UCSD-AML1 (cell line): ENCODE measurements at regions not wholly inside any gene's neighbourhood (a gene's known extent, or its start where the extent isn't known, plus 50 kb on each side); places are given as distances from the start of the nearest gene placed in this dataset.
"Not testable (repeated sequence)": the region's sequence is repeated elsewhere in the genome, so short reads cannot be mapped to it uniquely, and the experiment has no call there.

ENCODE experiments used
- DNase-seq: peaks from one replicate; lab custom pipeline; 2025; ENCODE audit not compliant: unreplicated experiment; lab: John Stamatoyannopoulos, UW

DNA sequence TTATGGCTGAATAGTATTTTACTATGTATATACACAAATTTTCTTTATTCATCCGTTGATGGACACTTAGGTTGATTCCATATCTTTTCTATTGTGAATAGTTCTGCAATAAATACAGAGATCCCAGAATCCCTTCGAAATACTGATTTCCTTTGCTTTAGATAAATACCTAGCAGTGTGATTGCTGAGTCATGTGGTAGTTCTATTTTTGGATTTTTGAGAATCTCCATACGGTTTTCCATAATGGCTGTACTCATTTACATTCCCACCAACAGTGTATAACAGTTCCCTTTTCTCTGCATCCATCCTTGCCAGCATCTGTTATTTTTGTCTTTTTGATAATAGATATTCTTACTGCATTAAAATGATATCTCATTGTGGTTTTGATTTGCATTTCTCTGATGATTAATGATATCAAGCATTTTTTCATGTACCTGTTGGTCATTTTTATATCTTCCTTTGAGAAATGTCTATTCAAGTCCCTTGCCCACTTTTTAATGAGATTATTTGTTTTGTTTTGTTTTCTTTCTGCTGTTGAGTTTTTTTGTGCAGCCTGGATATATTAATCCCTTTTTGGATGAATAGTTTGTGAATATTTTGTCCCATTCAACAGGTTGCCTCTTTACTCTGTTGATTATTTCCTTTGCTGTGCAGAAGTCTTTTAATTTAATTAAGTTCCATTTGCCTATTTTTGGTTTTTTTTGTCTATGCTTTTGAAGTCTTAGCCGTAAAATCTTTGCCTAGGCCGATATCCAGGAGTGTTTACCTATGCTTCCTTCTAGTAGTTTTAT lies 466.7 kb upstream of the TENM3 start:
- no peak for DNase-seq

DNA sequence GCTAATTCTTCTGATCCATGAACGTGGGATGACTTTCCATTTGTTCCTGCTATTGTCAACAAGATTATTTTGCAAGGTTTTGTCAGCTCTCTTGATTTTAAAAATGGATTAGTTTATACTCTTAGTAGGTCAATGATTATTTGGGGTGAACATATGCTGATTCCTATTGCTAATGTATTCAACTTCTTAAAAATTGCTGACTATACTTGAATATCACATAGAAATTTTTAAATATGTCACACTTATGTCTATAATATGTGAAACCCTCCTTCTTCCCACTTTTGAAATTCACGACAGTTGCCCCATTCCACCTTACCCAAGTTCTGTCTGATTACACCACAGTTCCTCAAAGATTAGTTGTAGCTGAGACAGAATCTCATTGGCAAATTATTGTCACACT lies 465.7 kb upstream of the TENM3 start:
- no peak for DNase-seq

DNA sequence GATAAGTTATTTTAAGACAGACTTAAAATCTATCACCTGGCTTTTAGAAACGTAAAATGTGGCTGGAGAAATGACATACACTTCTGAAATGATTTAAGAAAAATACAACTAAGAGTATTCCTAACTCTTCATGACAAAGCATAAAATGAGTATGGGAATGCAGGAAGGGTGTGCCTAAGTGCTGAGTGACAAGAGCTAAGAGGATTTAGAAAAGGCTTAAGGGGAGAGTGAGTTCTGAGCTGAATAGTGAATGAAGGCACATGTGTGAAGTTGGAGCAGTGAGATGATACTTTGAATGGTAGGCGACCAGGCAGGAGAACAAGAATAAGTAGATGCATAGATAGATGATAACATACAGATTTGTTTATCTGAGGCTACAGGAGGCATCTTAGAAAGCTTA lies 458.3 kb upstream of the TENM3 start:
- DNase-seq = no peak

DNA sequence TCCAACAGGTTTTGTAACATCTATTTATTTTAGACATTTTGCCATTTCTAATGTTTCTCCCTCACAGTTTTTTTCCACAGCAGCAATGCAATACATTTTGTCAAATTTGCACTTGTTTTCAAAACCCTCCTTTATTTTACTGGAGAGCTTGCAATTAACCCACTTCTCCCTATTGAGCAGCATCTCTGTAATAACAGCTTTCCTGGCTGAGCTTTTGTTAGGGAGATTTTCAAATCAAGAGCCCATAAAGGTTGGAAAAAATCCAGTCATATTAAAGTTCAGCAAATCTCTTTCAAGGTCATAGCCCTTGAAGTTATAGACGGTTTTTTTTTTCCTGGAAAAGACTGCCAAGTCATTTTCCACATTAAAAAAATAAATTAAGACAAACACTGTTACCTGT lies 450.6 kb upstream of the TENM3 start:
- no peak for DNase-seq

DNA sequence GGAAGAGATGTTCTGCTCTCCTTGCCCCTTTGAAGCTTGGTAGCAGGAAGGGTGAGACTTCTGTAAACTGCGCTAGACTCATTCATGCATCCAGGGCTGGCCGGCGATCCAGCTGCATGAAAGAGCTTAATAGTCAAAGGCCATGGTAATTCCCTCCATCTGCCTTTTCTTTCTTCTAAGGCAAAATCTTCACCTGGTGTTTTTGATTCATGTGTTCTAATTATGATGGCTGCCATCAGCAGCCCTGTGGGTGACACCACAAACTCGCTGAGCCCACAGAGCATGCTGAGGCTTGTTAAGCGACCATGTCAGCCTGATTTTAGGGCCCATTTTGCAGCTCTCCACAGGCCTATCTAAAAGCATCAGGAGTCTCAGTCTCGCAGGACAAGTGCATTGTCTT lies 450.1 kb upstream of the TENM3 start:
- DNase-seq = no peak

DNA sequence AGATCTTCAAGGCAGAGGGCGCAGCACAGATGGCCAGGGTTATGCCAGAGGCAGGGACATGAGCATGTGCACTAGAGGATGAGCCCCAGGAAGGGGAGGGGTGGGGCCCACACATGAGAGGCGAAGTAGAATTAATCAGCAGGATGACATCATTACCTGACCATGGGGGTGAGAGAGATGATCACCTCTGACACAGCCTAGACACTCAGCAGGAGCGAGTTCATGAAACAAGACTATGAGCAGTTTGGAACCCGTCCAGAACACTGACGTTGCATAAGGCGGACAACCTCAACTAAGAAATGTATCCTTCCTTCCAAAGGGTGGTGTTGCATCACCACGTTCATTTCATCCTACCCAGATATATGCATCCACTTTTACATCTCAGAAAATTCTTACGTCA lies 446.7 kb upstream of the TENM3 start:
- no peak for DNase-seq

DNA sequence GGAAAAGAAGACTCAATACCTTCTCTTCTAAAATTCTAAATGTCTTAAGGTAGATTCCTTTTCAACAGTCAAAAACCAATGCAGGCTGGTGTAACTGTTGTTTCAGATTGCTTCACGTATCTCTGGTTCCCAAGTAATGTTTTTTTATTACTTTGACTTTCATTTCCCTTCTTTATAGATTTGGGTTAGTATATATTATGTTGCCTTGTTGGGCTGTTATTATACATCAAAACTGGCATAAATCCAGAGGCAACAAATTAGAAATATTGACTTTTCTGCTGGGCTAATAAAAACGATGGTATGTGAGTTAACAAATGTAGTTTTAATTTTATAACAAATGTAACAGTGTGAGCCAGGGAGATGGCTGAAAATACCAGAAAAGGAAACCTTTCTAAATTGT lies 444.7 kb upstream of the TENM3 start:
- no peak for DNase-seq

DNA sequence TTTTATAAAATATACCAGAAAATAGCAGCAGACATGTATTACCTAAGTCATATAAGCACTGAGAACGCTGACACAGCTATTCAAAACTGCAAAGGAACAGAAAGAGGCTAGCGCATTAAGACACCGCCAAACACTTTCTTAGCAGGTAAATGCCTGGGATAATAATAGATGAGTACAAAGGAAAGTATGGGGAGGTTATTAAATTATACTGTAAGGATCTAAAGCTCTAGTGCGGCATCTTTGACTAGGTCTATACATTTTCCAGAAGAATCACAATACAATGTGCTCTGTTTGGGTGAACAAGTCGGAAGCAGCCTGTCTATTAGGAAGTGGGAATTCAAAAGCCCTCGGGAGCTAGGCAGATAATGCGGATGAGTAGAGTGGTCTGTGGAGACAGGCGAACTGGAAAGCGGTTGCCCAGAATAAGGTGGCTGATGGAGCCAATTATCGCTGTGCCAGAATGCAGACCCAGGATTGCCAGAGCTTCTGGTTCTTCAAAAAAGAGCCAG lies 443.6 kb upstream of the TENM3 start:
- DNase-seq = no peak

DNA sequence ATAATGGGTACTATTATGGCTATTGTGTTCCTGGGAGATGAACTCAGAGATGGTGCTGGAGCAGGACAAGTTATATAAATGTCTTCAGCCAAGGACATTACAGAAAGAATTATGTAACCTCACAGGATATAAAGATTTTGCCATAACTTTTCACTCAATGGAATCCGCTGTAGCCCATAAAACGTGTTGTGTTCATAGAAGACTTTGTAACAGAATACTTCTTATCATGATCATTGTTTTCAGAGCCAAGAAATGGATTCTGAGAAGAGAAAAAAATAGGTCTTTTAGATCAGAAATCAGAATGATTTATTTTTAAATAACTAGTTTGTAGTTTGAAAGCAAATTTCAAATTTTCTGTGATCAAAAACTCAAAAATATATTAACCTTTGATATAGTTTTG lies 441.0 kb upstream of the TENM3 start:
- no peak for DNase-seq

DNA sequence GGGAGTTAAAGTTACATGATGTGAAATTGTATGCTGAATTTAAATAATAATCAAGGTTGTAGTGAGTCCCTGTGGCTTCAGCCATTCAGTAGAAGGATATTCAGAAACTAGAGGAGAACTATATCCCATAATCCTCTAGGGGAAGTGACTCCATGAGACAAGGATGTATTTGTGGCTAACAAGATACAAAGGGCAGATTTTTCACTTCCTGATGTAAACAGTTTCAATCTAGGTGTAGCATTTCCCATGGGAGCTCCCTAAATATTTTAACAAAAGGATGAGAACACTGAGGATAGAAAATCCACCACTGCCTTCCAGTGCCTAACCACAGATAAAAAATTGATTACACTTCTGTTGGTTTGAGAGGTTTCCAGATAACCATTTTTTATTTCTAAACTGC lies 435.4 kb upstream of the TENM3 start:
- DNase-seq = no peak

DNA sequence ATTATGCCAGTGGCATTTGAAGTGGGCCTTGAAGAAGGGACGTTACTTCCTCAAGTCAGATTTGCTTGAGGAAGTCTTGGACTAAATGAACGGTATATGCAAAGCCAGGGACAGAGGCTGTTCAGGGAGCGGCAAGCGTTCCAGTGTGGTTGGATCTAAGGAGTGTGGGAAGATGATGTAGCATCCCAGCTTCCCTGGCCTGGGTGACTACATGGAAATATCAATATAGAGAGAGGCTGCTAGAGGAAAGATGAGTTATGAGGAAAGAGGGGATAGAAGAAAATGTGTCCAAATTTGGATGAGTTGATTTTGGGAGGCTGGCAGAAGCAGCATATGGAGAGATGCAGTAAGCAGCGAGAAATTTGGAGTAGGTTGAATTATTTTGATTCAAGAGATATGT lies 432.5 kb upstream of the TENM3 start:
- DNase-seq = no peak

DNA sequence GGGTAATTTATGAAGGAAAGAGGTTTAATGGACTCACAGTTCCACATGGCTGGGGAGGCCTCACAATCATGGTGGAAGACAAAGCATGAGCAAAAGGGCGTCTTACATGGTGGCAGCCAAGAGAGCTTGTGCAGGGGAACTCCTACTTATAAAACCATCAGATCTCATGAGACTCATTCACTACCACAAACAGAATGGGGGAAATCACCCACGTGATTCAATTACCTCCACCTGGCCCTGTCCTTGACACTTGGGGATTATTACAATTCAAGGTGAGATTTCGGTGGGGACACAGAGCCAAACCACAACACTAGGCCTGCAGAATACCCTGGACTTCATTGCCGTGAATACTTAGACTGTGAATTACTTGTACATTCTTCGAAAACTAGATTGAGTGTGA lies 431.7 kb upstream of the TENM3 start:
- DNase-seq = not testable (repeated sequence)

DNA sequence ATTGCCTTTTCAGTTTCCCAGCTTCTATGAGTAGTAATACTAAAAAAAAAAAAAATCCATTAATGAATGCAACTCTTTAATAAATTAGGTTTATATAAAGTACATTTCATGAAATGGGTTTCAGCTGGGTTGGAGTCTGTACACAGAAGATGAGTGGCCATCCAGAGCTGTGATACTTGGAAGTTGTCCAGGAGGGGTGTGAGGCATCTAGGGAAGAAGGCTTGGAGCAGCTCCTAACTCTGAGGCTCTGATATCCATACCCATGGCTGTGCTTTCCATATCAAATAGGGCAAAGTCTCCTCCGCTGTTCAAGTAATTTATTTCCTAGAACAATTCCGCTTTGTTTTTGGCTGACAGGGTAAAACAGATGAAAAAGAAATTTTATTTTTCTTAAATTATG lies 423.3 kb upstream of the TENM3 start:
- DNase-seq = no peak

DNA sequence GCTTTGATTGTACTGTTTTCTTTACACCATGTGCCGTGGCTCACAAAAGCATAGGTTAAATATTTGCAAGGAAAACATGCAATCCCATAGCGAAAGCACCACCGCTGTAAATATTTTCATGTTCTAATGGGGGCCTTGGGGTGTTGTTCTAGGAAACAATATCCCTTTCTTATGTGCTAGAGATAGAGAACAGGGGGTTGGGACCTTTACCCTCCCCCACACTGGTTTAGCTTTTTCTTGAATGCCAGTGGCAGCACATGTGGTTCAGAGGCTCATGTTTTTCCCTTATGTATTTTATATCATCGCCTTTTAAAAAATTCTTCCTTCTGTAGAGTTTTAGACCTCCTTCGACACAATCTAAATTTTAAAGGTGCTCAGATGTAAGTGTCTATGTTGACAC lies 422.6 kb upstream of the TENM3 start:
- no peak for DNase-seq

DNA sequence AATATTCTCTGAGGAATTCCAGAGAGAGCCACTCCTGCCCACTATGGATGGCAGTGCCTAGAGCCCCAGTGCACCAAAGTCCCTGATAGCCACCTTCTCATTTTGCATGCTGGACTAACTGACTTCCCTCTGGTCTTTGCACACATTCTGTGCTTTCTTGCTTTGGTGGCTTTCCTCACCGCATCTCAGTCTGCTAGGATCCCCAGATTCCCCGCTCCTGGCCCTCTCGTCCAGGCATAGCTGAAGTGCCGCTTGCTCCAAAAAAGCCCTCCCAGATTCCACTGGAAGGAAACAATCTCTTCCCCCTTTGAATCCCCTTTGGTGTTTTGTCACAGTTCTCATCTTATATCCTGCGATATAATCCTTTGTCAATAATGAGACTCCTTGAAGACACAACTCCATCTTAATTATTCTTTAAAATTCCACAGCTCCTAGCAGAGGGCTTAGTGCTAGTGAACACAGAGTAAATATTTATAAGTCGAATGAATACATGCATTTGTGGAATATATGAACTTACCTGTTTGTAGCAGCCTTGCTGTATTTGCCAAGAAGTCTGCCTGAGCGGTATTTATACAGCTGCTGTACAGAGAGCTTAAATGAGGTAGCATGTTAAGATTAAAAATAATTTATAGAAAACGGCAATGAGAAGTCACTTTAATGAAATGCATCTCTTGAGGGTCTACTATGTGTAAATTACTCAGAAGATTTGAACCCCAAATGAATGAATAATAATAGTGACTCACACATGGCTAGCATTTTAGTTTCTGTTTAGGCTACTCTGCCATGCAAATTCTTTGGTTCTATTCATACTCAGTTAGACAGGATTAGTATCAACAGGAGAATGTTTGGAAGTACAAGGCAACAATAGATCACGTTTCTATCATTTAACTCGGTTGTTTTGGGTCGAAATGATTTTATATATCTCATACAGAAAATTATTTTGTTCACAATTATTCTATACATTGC lies 421.9 kb upstream of the TENM3 start:
- no peak for DNase-seq

DNA sequence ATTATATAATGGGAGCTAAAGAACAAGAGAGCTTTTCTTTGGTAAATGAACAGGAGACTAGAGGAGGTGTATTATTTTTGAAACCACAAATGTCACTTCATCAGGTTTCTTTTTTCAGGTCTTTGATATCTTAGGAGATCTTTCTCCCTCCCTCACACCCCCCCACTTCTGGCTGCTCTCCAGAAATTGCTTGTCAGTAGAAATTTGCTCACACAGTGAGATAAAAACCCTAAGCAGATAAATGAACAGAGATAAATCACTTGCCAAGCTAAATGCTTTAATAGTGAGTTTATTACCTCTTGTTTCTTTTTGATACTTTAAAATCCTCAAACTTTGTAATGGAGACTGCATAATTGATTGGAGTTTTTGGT lies 421.2 kb upstream of the TENM3 start:
- DNase-seq = no peak

DNA sequence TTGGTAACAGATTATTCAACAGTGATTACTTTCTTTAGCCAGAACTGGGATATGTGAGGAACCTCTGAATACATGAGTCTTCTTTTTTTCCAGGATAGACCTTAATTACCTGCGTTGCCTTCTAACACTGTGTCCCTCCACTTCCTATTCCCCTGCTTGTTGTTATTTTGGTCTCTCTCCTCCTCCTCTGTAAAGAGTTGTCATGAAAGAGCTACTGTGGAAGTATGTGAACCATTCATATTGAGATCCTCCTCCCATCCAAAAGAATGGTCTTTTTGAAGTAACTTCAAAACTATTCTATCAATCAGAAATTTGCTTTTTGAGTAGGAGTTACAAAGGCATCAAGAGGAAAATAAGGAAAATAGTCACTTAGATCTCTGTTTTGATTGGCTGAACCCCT lies 420.0 kb upstream of the TENM3 start:
- no peak for DNase-seq

DNA sequence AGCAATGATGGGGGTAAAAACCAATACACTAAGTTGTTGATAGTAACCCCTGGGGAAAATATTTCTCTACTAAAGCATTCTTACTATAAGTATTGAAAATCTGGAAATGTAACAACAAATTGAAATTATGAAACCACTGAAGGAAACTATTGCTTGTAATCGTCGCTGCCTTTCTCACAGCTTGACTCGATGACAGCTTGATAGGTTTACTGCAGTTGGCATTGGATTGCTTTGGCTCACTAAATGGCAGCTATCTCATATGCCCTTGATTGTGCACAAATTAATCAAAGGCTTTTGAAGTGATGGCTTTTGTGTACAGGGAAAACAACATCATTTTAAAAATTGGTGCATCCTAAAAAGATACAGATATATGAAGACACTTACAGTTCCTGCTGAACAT lies 419.6 kb upstream of the TENM3 start:
- DNase-seq = no peak

DNA sequence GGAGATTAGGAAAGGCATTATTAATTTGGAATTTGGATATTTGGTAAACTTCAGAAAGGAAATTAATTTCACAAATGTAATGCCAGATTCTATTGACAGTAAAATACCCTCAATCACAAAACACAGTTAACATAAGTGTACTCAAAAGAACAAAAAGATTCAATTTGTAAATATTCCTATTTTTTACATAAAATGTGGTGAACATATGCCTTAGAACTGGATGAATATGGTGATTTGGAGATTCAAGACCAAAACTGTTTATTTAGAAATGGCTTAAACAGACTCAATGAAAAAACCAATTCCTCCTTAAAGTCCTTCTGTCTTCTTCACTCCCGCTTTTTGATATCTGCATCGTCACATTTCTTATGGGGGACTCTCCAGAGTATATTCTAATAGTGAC lies 417.6 kb upstream of the TENM3 start:
- DNase-seq = no peak

DNA sequence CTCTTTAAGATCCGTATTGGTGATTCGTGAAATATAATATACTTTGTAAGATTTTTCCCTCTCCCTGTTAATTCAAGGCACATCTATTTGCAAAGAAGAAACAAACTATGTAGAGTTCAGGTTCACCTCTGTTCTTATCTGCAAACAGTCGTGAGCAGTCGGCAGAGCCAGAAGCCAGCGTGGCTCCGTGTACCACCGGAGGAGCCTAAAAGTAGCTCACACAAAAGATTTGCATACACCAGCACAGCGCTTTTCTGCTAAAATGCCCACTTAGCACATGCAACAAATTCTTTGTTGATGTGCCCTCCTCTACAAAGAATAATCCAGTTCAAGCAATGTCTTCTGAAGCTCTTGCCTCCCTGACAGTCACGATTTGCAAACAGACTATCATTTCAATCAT lies 416.0 kb upstream of the TENM3 start:
- no peak for DNase-seq

DNA sequence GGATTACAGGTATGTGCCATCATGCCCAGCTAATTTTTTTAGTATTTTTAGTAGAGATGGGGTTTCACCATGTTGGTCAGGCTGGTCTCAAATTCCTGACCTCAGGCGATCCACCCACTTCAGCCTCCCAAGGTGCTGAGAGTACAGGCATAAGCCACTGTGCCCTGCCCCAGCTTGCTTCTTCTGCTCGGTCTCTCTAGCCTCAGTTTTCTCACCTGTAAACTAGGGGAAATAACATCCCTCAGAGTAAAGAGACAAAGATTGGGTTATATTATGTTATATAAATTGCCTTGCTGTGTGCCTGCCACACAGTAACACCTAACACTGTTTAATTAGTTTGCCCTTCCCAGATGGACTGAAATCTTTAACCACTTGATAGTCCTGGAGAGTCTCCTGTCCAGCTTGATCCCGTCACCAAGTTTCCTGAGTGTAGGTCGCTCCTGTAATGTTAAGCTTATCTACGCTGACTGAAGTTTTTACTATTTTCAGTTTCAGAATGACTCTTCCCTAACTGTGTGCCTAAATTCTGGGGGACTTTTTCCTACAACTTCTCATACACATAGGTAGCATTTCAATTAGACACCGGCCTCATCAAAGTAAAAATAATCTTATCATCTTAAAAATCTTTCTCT lies 412.7 kb upstream of the TENM3 start:
- no peak for DNase-seq

DNA sequence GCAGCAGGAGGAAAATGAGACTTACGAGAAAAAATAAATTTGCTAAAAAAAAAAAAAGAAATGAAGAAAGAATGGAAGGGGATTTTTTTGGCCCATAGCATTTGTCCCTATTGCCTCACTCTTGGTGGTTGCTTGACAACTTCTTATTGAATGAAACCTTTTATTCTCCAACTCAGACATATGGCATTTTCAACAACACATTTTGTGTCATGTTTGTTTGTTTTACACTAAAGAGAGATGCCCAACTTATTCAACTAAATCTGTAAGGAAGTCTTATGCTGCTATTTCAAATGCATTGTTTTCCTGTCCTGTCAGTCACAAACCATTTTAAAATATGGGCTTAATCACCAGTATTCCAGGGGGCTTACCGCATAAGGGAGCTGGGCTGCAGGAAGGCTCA lies 409.1 kb upstream of the TENM3 start:
- DNase-seq = no peak
